Fibroblast of the aortic adventitia (primary cell): ENCODE measurements at regions not wholly inside any gene's neighbourhood (a gene's known extent, or its start where the extent isn't known, plus 50 kb on each side); places are given as distances from the start of the nearest gene placed in this dataset.
A peak's percentile ranks its signal among the peaks of the same experiment; 100 is the strongest.

ENCODE experiments used
- DNase-seq: peaks from one replicate; pipeline ENCODE4 v3.0.0-alpha.2; 2010; ENCODE audit warnings: low read depth
- H3K4me3 ChIP-seq: 2 replicates; pipeline ENCODE4 v1.5.1; 2011; ENCODE audit warnings: low read depth, mild to moderate bottlenecking, control low read depth, low read length, moderate library complexity
- TF ChIP-seq, protein P1 (sequence below): IDR thresholded peaks from 2 replicates; pipeline ENCODE4 v1.5.1; 2011; ENCODE audit warnings: mild to moderate bottlenecking, low read length, control low read depth, inconsistent platforms; ENCODE audit not compliant: insufficient read depth

GRCh38 chrX:150196285-150196684 lies 166.8 kb upstream of the MAMLD1 start:
- TF ChIP-seq, protein P1, sequence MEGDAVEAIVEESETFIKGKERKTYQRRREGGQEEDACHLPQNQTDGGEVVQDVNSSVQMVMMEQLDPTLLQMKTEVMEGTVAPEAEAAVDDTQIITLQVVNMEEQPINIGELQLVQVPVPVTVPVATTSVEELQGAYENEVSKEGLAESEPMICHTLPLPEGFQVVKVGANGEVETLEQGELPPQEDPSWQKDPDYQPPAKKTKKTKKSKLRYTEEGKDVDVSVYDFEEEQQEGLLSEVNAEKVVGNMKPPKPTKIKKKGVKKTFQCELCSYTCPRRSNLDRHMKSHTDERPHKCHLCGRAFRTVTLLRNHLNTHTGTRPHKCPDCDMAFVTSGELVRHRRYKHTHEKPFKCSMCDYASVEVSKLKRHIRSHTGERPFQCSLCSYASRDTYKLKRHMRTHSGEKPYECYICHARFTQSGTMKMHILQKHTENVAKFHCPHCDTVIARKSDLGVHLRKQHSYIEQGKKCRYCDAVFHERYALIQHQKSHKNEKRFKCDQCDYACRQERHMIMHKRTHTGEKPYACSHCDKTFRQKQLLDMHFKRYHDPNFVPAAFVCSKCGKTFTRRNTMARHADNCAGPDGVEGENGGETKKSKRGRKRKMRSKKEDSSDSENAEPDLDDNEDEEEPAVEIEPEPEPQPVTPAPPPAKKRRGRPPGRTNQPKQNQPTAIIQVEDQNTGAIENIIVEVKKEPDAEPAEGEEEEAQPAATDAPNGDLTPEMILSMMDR = no peak
- no peak for DNase-seq
- no peak overlapping the region for H3K4me3 ChIP-seq

- TF ChIP-seq, protein P1 = no peak
- H3K4me3 ChIP-seq = no peak overlapping the region
- no peak for DNase-seq
These were observed 165.7 kb upstream of the MAMLD1 start for GRCh38 chrX:150197388-150197787.

DNA sequence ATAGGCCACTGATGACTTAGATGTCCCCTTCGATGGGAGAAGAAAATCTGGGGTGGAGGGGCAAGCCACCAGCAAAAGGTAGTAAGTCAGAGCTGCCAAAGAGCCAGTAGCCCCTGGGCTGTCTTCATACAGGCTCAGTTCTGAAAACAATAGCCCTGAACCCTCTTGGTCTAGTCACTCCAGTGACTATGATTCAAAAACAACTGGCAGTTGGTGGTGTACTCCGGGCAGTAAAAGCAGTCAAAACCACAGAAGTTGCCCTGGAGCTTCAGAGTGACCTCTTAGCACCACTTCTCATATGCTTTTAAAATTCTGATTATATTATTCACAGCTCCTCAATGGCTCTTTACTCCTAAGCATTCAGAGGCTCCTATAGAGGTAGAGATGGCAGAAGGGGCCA lies 164.3 kb upstream of the MAMLD1 start:
- no peak for DNase-seq
- no peak overlapping the region for H3K4me3 ChIP-seq
- TF ChIP-seq, protein P1 = no peak

- TF ChIP-seq, protein P1 = no peak
- DNase-seq = no peak
These were observed 163.9 kb upstream of the MAMLD1 start for GRCh38 chrX:150199181-150199580.

GRCh38 chrX:150199803-150200202 lies 163.3 kb upstream of the MAMLD1 start:
- no peak for DNase-seq
- TF ChIP-seq, protein P1 = no peak
- H3K4me3 ChIP-seq = no peak overlapping the region

More at GRCh38 chrX:150199181-150199580, 163.9 kb upstream of the MAMLD1 start:
- no peak overlapping the region for H3K4me3 ChIP-seq

- no peak for DNase-seq
- H3K4me3 ChIP-seq = no peak overlapping the region
- TF ChIP-seq, protein P1 = no peak
These were observed 162.8 kb upstream of the MAMLD1 start for GRCh38 chrX:150200361-150200760.

DNA sequence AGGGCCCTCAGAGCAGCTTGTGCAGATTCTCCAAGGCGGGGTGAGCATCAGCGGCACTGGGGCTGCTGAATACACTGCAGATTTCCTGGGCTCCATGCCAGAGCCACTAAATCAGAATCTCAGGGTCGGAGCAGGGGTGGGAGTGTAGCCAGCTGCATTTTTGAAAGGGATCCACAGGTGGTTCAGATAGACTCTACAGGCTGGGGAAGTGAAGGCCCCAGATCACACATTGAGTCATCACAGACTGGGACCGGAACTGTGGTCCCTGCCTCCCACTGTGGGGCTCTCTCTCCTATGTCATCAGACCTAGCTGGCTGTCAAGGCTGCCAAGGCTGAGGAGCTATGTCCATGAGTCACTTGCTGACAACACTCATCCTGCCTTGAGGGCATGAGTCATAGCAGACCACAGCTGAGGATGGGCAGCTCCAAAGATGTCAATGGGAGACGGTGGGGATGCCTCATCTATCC lies 162.3 kb upstream of the MAMLD1 start:
- TF ChIP-seq, protein P1 = no peak
- DNase-seq = peak; percentile 93
- H3K4me3 ChIP-seq = no peak overlapping the region
